Upper lobe of left lung (tissue), 4 donors: ENCODE measurements at regions not wholly inside any gene's neighbourhood (a gene's known extent, or its start where the extent isn't known, plus 50 kb on each side); places are given as distances from the start of the nearest gene placed in this dataset.

Experiments
- POLR2A ChIP-seq, 4 donors: fragments of 450-650 bp; IDR thresholded peaks; one replicate each; pipeline ENCODE4 v1.5.1; 2016 to 2017; ENCODE audit warnings: antibody characterized with exemption in 4 of 4, mild to moderate bottlenecking in 2 of 4
- POLR2AphosphoS5 ChIP-seq, 2 donors: sonication (generic); formaldehyde crosslinking; IDR thresholded peaks; one replicate each; pipeline ENCODE4 v1.5.1; 2017; ENCODE audit warnings: antibody characterized with exemption in 2 of 2
- TF ChIP-seq, protein P1 (sequence below), 6 experiments: fragments of 450-650 bp in 4 of 6; fragments of 200-600 bp in 2 of 6; sonication (generic) in 2 of 6; IDR thresholded peaks; one replicate each; pipeline ENCODE4 v1.5.1; 2016 to 2019; ENCODE audit warnings: antibody characterized with exemption in 6 of 6

DNA sequence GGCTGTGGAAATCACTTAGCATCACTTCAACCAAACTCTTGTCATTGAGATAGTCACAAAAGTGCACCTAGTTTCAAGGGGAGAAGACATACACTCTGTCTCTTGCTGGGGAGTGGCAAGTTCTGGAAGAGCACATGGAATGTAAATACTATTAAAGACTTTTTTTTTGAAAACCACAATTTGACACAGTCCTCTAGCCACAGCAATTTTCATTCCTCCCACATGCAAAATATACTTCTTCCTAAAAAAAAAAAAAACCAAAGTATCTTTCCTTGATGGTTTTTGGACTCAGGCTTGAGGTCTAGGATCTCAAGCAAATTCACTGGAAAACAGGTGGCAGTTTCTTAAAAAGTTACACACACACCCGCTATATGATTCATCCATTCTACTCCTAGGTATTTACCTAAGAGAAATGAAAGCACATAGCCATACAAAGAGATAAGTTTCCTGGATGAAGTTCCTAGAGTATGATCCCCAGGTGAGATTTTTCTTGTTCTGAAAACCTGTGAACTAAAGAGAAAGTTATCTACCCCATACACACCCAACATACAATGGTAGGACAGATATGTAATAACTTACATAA, 295.8 kb downstream of the SP3 start:
- TF ChIP-seq POLR2AphosphoS5 (IDR thresholded peaks at IDR 0.05) (no peak), POLR2A (IDR thresholded peaks at IDR 0.05) (no peak)
- TF ChIP-seq, protein P1, sequence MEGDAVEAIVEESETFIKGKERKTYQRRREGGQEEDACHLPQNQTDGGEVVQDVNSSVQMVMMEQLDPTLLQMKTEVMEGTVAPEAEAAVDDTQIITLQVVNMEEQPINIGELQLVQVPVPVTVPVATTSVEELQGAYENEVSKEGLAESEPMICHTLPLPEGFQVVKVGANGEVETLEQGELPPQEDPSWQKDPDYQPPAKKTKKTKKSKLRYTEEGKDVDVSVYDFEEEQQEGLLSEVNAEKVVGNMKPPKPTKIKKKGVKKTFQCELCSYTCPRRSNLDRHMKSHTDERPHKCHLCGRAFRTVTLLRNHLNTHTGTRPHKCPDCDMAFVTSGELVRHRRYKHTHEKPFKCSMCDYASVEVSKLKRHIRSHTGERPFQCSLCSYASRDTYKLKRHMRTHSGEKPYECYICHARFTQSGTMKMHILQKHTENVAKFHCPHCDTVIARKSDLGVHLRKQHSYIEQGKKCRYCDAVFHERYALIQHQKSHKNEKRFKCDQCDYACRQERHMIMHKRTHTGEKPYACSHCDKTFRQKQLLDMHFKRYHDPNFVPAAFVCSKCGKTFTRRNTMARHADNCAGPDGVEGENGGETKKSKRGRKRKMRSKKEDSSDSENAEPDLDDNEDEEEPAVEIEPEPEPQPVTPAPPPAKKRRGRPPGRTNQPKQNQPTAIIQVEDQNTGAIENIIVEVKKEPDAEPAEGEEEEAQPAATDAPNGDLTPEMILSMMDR (IDR thresholded peaks at IDR 0.05), result no peak
